ENCODE measurements at regions not wholly inside any gene's neighbourhood (a gene's known extent, or its start where the extent isn't known, plus 50 kb on each side); places are given as distances from the start of the nearest gene placed in this dataset.

- TF ChIP-seq REST (IDR thresholded peaks at IDR 0.05; ENCODE audit: low read depth, low read length) = no peak
- no peak for TF ChIP-seq IRF5 (IDR thresholded peaks at IDR 0.05; ENCODE audit: borderline replicate concordance)
- no peak for TF ChIP-seq CBFB (IDR thresholded peaks at IDR 0.05; ENCODE audit: low read depth)
- TF ChIP-seq SMC3 (IDR thresholded peaks at IDR 0.05; ENCODE audit: borderline replicate concordance, low read length) = no peak
- no peak for TF ChIP-seq CHD2 (IDR thresholded peaks at IDR 0.05; ENCODE audit: borderline replicate concordance, low read depth, low read length)
Observed at GRCh38 chr9:118929287-118929686, 439.9 kb downstream of the BRINP1 start (continued).

- no peak overlapping the region for H3K4me2 ChIP-seq (ENCODE audit: control insufficient read depth, insufficient read depth)
- no peaks in the 10 kb centered on the region for H4K20me1 ChIP-seq (ENCODE audit: control insufficient read depth, insufficient read depth)
- BruUV-seq (replicated peaks) = no TSS peak
- no peak overlapping the region for H3K9ac ChIP-seq (ENCODE audit: control insufficient read depth, insufficient read depth, low read length)
- no peak for DNase-seq (ENCODE audit: low read depth, low spot score)
- no peaks in the 10 kb centered on the region for H3K27me3 ChIP-seq (replicated peaks in 1 of 2; ENCODE audit: control insufficient read depth in 2 of 2, insufficient read depth in 2 of 2, low read length in 1 of 2)
- no peak overlapping the region for H2AFZ ChIP-seq (ENCODE audit: control insufficient read depth, low read depth, low read length)
- ChIA-PET CTCF (no interaction called here), SMC1A (ENCODE audit: uncharacterized antibody, unreplicated experiment) (no interaction called here), POLR2A (no interaction called here), RAD21 (ENCODE audit: unreplicated experiment) (no interaction called here)
- intact Hi-C loops (cut with micrococcal nuclease; ENCODE audit: unreplicated experiment) (no loop called here), in situ Hi-C loops (cut with MboI) (no loop called here)
- no peaks in the 10 kb centered on the region for H3K4me1 ChIP-seq (ENCODE audit: control insufficient read depth, insufficient read depth, low read length)
- H3K36me3 ChIP-seq (ENCODE audit: control insufficient read depth in 2 of 2, insufficient read depth in 2 of 2, low read length in 1 of 2) = no peaks in the 10 kb centered on the region
- no peak for FAIRE-seq
- no peaks in the 10 kb centered on the region for H3K9me3 ChIP-seq (replicated peaks; ENCODE audit: control insufficient read depth, insufficient read depth, low read length)
- no peak overlapping the region for H3K27ac ChIP-seq (ENCODE audit: control insufficient read depth, insufficient read depth)
- no peak for ATAC-seq
- H3K79me2 ChIP-seq (ENCODE audit: control insufficient read depth, insufficient read depth, low read length) = no peaks in the 10 kb centered on the region
- 0% methylated on average over 1 of the region's 1 CpG for WGBS (ENCODE audit: insufficient coverage, insufficient replicate concordance, low lambda C conversion rate, missing lambda C conversion rate)
- no peak overlapping the region for H3K4me3 ChIP-seq
- TF ChIP-seq IKZF1 (conservative IDR thresholded peaks at IDR 0.05) (no peak), ZNF384 (IDR thresholded peaks at IDR 0.05; ENCODE audit: borderline replicate concordance, low read depth, low read length) (no peak), ZBTB11 (CRISPR knock-in tag; IDR thresholded peaks at IDR 0.05) (no peak), ZBTB4 (CRISPR knock-in tag; IDR thresholded peaks at IDR 0.05) (no peak), ATF3 (IDR thresholded peaks at IDR 0.05; ENCODE audit: borderline replicate concordance, extremely low read depth, low read depth, low read length) (no peak), CEBPB (IDR thresholded peaks at IDR 0.05; ENCODE audit: borderline replicate concordance in 1 of 2, low read depth in 2 of 2, low read length in 2 of 2) (no peak)
Observed at GRCh38 chr9:118931941-118932340, 437.3 kb downstream of the BRINP1 start.

All from GM12878 (cell line).